Smooth muscle cell of the brain vasculature (primary cell): ENCODE measurements at regions not wholly inside any gene's neighbourhood (a gene's known extent, or its start where the extent isn't known, plus 50 kb on each side); places are given as distances from the start of the nearest gene placed in this dataset.

Experiments used
- DNase-seq: peaks from one replicate; pipeline ENCODE4 v3.0.0-alpha.2; 2012; ENCODE audit warnings: low read depth, low spot score

- no peak for DNase-seq
Observed at GRCh38 chr11:69986440-69986787, 91.7 kb upstream of the ANO1 start.

GRCh38 chr11:69986830-69987229, 91.3 kb upstream of the ANO1 start:
- DNase-seq, result no peak

DNA sequence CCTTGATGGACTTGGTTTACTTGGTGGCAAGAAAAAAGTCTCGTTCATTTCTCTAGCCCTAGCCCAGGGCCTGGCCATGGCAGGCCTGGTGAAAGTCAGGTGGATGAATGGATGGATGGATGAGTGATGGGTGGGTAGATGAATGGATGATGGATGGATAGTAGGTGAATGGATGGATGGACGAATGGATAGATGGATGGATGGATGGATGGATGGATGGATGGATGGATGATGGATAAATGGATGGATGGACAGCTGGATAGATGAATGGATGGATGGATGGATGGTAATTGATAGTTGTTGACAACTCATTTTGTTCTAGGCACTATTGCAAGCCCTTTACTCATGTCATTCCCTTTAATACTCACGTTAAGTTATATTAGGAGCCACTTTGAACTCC, 86.1 kb upstream of the ANO1 start:
- DNase-seq, result no peak

DNA sequence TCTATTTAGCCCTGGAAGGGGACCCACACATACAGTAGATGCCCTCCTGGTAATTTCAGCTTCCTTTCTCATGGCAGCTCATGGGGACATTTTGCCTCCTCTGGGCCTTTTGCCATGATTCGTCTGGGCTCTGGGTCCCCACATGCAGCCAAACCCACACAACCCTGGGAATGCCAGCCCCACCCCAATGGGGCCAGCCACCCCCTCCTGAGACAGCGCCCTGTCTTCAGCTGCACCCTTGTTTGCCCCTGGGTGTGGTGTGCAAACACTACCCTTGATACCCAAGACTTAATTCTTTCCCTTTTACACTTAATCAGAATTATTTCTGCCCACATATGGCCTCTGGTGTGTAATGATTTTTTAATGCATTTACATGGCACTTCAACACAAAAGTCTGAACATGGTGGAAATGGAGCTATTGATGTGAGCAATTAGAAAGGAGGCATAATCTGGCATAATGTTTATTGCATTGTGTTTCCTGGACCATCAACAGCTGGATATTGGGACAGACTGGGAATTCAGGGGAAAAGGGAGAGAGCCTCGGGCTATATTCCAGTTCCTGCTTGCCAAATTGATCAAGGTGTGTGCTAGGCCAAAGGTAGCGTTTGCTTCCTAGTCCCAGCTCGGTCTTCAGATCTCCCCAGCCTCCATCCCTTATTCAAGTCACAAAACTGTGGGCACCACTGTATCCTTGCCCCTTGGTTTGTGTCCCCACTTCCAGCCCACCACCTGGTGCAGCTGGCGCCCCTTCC, 85.0 kb upstream of the ANO1 start:
- DNase-seq, result no peak

- no peak for DNase-seq
Observed at GRCh38 chr11:69994810-69995209, 83.3 kb upstream of the ANO1 start.

DNA sequence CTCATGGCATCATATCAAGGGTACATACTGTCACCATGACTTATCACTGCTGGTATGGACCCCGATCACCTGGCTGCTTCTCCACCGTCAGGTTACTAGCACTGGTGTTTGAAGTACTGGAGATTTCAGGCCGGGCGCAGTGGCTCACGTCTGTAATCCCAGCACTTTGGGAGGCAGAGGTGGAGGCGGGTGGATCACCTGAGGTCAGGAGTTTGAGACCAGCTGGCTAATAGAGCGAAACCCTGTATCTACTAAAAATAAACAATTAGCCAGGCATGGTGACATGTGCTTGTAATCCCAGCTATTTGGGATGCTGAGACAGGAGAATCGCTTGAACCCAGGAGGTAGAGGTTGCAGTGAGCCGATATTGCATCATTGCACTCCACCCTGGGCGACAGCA, 82.4 kb upstream of the ANO1 start:
- DNase-seq, result no peak

DNA sequence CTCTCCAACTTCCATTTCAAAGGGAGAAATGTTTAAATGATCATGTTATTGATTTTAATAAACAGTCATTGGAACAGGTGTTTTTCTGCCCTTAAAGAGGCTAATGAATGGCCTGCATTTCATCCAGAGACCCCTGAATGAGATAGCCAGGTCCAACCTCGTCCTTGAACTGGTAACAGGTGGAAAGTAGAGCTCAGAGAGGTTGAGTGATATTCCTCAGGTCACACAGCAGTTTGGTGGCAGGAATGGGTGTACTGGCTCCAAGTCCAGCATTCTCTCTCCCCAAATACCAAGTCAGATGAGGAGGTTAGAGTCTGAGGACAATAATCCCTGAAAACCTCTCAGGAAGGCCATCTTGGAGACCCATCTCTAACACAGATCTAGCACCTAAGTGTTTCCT, 81.7 kb upstream of the ANO1 start:
- no peak for DNase-seq

- DNase-seq, result no peak
Observed at GRCh38 chr11:69997352-69997751, 80.8 kb upstream of the ANO1 start.

- no peak for DNase-seq
Observed at GRCh38 chr11:69999721-70000120, 78.4 kb upstream of the ANO1 start.

DNA sequence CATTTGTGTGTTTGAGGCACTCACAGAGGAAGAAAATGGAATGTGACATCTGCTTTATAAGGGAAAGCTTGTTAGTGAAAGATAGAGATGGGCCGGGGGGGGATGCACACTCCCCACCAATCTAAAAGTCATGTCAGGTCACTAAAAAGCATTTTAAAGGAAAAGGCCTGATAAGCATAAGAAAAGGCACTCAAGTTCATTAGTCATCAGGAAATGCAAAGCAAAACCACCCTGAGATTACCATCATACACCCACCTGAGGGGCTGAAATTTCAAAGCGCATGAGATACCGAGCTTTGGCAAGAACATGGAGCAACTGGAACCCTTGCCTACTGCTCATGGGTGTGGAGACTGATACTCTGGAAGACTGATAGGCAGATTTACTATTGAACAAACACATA, 77.9 kb upstream of the ANO1 start:
- DNase-seq, result no peak

DNA sequence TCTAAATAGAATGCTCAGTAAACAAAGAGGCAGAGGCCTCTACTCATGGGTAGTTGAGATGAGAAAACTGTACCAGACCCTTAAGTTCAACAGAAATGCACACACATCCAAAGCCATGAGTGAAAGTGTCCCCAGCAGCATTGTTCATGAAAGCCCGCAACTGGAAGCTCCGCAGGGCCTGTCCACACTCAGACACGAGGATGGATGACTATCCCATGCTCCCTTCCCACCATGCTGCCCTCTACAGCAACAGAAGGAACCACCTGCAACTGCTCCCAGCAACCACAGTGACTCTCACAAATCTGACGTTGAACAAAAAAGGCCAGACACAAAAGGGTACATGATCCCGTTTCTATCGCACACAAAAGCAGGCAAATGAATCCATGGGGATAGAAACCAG, 76.9 kb upstream of the ANO1 start:
- no peak for DNase-seq

DNA sequence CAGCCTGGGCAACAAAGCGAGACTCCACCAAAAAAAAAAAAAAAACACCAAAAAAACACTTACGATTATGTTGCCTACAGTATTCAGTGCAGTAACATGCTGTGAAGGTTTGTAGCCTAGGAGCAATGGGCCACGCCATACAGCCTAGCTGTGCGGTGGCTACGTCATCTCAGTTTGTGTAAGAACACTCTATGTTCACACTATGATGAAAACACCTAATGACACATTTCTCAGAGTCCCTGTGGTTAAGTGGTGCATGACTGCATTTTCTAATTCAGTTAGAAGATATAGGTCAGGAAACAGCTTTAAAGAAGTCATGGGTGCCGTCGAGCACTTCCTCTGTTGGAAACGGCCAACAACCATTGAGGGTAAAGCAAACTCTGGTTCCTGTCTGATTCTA, 75.7 kb upstream of the ANO1 start:
- no peak for DNase-seq

DNA sequence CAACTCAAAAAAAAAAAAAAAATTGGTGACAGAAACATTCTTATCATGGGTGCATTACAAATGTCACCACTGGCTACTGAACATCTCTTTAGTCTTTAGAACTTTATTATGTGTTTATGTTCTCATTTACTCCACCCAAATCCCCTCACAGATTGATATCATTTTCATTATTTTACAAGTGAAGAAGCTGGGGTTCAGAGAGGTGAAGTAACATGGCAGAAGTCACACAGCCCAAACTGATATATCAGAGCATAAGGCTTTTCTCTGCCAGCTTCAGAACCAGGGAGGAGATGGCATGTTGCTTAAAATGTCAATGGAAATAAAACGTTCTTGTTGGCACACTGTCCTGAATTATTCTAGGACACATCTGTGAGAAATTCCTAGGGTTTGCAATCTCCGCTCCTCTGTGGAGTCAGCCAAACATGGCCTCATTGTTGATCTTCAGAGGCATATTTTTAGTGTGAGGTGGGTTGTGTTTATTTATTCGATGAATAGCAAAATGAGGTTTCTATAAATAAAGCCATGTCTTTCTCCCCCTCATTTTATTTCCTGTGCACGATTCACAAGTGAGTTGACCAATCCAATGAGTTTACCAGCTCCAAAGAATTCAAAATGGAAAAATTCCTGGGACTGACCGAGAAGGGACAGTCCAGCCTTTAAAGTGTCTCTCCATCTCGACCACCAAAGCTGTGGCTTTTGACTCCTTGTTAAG, 72.9 kb upstream of the ANO1 start:
- no peak for DNase-seq

DNA sequence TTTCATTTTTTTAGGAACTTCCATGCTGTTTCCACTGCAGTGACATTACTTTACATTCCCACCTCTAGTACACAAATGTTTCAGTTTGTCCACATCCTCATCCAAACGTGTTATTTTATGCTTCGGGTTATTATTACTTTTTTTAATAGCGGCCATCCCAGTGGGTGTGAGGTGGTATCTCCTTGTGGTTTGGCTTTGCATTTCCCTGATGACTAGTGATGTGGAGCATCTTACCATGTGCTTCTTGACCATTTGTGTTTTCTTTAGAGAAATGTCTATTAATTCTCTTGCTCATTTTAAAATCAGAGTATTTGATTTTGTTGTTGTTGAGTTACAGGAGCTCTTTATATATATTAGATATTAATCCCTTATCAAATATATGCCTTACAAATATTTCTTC, 70.3 kb upstream of the ANO1 start:
- DNase-seq, result no peak

DNA sequence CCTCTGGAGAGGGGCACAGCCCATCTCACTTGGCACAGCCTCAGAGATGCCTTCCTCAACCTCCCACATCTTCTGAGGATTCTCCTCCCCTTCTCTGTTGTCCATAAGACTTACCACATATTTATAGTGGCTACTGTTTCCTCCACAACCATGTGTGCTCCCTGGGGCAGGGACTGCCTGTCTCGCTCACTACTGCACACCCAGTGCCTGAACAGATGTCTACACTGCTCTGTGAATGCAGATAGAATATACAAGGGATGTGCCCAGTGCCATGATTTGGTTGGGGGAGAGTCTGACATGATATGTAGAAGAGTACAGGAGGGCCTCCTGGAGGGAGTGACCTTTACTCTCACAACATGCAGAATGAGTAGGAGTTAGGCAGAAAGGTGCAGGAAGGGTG, 67.3 kb upstream of the ANO1 start:
- DNase-seq, result no peak

- DNase-seq, result no peak
Observed at GRCh38 chr11:70012134-70012733, 65.9 kb upstream of the ANO1 start.

- no peak for DNase-seq
Observed at GRCh38 chr11:70014291-70014690, 63.8 kb upstream of the ANO1 start.

DNA sequence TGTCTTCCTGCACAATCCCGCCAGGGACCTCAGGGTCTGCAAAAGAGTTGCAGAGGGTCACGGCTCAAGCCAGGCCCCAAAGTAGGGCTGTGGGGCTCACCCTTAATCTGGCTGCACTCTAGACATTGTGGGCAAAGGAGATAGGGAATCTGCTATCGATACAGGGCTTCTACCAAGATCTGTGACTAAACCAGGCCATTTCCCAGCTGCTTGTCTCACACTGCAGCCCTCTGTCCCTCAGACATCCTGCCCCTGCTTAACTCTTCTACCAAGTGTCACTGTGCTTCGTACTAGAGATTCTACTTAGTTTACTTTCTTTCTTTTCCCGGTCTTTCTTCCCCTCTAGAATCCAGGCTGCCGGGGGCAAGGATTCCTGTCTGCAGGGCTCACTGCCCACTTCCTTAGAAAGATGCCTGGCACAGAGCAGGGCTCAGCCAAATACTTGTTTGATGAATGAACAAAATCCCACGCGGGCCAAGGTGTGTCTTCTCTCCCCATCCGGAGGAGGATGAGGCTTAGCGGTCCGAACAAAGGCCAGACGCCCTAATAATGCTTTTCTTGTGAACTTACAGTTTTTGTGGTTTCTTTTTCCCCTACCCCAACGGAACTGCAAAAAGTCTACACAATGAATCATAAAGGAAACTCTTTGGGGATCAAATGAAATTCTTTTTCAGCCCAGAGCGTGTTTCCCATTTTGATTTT, 61.3 kb upstream of the ANO1 start:
- DNase-seq, result no peak

- no peak for DNase-seq
Observed at GRCh38 chr11:70018816-70019215, 59.3 kb upstream of the ANO1 start.

- no peak for DNase-seq
Observed at GRCh38 chr11:70019576-70020011, 58.5 kb upstream of the ANO1 start.

GRCh38 chr11:70020336-70021214, 57.5 kb upstream of the ANO1 start:
- DNase-seq, result no peak

DNA sequence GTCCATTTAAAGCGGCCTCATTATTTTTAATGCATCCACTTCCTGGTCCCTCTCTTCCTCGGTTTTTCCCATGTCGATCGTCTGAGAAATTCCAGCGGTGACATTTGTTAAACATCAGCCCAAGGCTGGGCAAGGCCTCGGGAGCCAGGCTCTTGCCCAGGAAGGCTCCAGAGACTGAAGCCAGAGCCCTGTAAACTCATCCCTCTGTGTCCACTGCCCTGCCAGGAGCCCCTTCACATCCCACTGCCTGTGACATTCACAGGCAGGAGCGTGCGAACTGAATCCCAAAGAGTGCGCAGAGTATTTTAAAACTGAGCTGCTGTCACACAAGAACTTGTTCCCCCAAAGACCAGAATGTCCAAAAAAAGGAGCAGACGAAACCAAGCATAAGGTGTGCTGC, 56.5 kb upstream of the ANO1 start:
- no peak for DNase-seq
